ENCODE measurements at regions not wholly inside any gene's neighbourhood (a gene's known extent, or its start where the extent isn't known, plus 50 kb on each side); places are given as distances from the start of the nearest gene placed in this dataset.

- H3K4me3 ChIP-seq (ENCODE audit: low read depth in 1 of 2, low read length in 2 of 2), result no peak overlapping the region
- TF ChIP-seq EZH2 (IDR thresholded peaks at IDR 0.05; ENCODE audit: borderline replicate concordance, low read depth, low read length, severe bottlenecking), result no peak
- TF ChIP-seq, protein P1, sequence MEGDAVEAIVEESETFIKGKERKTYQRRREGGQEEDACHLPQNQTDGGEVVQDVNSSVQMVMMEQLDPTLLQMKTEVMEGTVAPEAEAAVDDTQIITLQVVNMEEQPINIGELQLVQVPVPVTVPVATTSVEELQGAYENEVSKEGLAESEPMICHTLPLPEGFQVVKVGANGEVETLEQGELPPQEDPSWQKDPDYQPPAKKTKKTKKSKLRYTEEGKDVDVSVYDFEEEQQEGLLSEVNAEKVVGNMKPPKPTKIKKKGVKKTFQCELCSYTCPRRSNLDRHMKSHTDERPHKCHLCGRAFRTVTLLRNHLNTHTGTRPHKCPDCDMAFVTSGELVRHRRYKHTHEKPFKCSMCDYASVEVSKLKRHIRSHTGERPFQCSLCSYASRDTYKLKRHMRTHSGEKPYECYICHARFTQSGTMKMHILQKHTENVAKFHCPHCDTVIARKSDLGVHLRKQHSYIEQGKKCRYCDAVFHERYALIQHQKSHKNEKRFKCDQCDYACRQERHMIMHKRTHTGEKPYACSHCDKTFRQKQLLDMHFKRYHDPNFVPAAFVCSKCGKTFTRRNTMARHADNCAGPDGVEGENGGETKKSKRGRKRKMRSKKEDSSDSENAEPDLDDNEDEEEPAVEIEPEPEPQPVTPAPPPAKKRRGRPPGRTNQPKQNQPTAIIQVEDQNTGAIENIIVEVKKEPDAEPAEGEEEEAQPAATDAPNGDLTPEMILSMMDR (IDR thresholded peaks at IDR 0.05; ENCODE audit: borderline replicate concordance, extremely low read depth, low read length, poor library complexity, severe bottlenecking), result no peak
- no peaks in the 10 kb centered on the region for H3K4me1 ChIP-seq (ENCODE audit: insufficient read depth, low read length)
- no peaks in the 10 kb centered on the region for H3K9me3 ChIP-seq (ENCODE audit: insufficient read depth, low read length, severe bottlenecking)
- no peaks in the 10 kb centered on the region for H3K79me2 ChIP-seq (ENCODE audit: insufficient read depth, low read length)
- no peak overlapping the region for H2AFZ ChIP-seq (ENCODE audit: low read depth, low read length)
- no peak for DNase-seq
- no peaks in the 10 kb centered on the region for H4K20me1 ChIP-seq (ENCODE audit: insufficient read depth, low read length)
- no peaks in the 10 kb centered on the region for H3K27me3 ChIP-seq (ENCODE audit: insufficient read depth, low read length, poor library complexity)
- H3K9ac ChIP-seq (ENCODE audit: low read depth, low read length), result no peak overlapping the region
- no peak for ATAC-seq (ENCODE audit: insufficient read depth, low read depth)
- no peaks in the 10 kb centered on the region for H3K36me3 ChIP-seq (ENCODE audit: insufficient read depth, low read length)
- H3K27ac ChIP-seq (ENCODE audit: low read length), result no peak overlapping the region
- no peak overlapping the region for H3K4me2 ChIP-seq (ENCODE audit: insufficient read depth, low read length)
Observed at GRCh38 chr11:29449281-29450074, 567.4 kb downstream of the KCNA4 start.

DNA sequence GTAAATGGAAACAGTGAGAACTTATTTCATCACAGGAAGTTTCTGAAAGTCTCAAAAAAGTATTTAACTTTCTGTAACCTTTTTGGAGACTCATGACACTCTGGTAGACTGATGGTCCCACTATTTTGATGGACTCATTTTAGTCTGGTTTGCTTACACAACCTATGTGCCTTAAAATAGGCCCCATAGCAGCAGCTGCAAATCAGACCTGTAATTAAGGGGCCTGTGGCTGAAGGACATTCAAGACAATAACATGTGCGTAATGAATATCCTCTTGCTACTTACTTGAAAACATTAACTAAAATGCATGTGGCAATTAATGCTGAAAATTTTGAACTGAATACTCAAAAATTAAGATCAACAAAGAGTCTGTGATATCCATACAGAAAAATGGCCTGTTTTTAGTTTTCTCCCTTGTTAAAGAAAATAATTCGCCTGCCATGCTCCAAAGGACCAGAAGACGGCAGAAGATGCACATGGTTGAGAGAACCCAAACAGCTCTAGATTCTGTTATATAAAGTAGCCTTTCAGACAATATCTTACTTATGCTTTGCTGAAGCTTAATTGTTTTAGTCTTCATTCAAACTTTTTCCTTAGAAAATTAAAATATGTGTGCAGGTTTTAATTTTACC, 568.5 kb downstream of the KCNA4 start:
- H4K20me1 ChIP-seq (ENCODE audit: insufficient read depth, low read length), result no peaks in the 10 kb centered on the region
- H2AFZ ChIP-seq (ENCODE audit: low read depth, low read length), result no peak overlapping the region
- no peaks in the 10 kb centered on the region for H3K27me3 ChIP-seq (ENCODE audit: insufficient read depth, low read length, poor library complexity)
- no peak for TF ChIP-seq EZH2 (IDR thresholded peaks at IDR 0.05; ENCODE audit: borderline replicate concordance, low read depth, low read length, severe bottlenecking)
- TF ChIP-seq, protein P1 (IDR thresholded peaks at IDR 0.05; ENCODE audit: borderline replicate concordance, extremely low read depth, low read length, poor library complexity, severe bottlenecking), result no peak
- no peak overlapping the region for H3K27ac ChIP-seq (ENCODE audit: low read length)
- no peaks in the 10 kb centered on the region for H3K4me1 ChIP-seq (ENCODE audit: insufficient read depth, low read length)
- no peaks in the 10 kb centered on the region for H3K9me3 ChIP-seq (ENCODE audit: insufficient read depth, low read length, severe bottlenecking)
- ATAC-seq (ENCODE audit: insufficient read depth, low read depth) (no peak), DNase-seq (no peak)
- no peak overlapping the region for H3K4me2 ChIP-seq (ENCODE audit: insufficient read depth, low read length)
- H3K4me3 ChIP-seq (ENCODE audit: low read depth in 1 of 2, low read length in 2 of 2), result no peak overlapping the region
- no peaks in the 10 kb centered on the region for H3K79me2 ChIP-seq (ENCODE audit: insufficient read depth, low read length)
- no peaks in the 10 kb centered on the region for H3K36me3 ChIP-seq (ENCODE audit: insufficient read depth, low read length)
- no peak overlapping the region for H3K9ac ChIP-seq (ENCODE audit: low read depth, low read length)

- H3K79me2 ChIP-seq (ENCODE audit: insufficient read depth, low read length), result no peaks in the 10 kb centered on the region
- H3K27me3 ChIP-seq (ENCODE audit: insufficient read depth, low read length, poor library complexity), result no peaks in the 10 kb centered on the region
- no peak overlapping the region for H2AFZ ChIP-seq (ENCODE audit: low read depth, low read length)
- no peak for TF ChIP-seq EZH2 (IDR thresholded peaks at IDR 0.05; ENCODE audit: borderline replicate concordance, low read depth, low read length, severe bottlenecking)
- TF ChIP-seq, protein P1 (IDR thresholded peaks at IDR 0.05; ENCODE audit: borderline replicate concordance, extremely low read depth, low read length, poor library complexity, severe bottlenecking), result no peak
- no peak overlapping the region for H3K4me2 ChIP-seq (ENCODE audit: insufficient read depth, low read length)
- no peak overlapping the region for H3K9ac ChIP-seq (ENCODE audit: low read depth, low read length)
- no peaks in the 10 kb centered on the region for H4K20me1 ChIP-seq (ENCODE audit: insufficient read depth, low read length)
- no peaks in the 10 kb centered on the region for H3K9me3 ChIP-seq (ENCODE audit: insufficient read depth, low read length, severe bottlenecking)
- H3K4me1 ChIP-seq (ENCODE audit: insufficient read depth, low read length), result no peaks in the 10 kb centered on the region
- ATAC-seq (ENCODE audit: insufficient read depth, low read depth) (no peak), DNase-seq (no peak)
- no peak overlapping the region for H3K27ac ChIP-seq (ENCODE audit: low read length)
- H3K36me3 ChIP-seq (ENCODE audit: insufficient read depth, low read length), result no peaks in the 10 kb centered on the region
- H3K4me3 ChIP-seq (ENCODE audit: low read depth in 1 of 2, low read length in 2 of 2), result no peak overlapping the region
Observed at GRCh38 chr11:29447821-29448220, 569.0 kb downstream of the KCNA4 start.

Measured in DND-41 (cell line).